T-helper 17 cell (primary cell): ENCODE measurements at regions not wholly inside any gene's neighbourhood (a gene's known extent, or its start where the extent isn't known, plus 50 kb on each side); places are given as distances from the start of the nearest gene placed in this dataset.

Source experiments
- ATAC-seq: fragments of 150-1000 bp; cut with Tn5 transposase; 2 replicates; pipeline ENCODE4 v1.10.0; 2021; ENCODE audit warnings: mild to moderate bottlenecking, moderate library complexity
- DNase-seq, 3 donors: peaks; one replicate each; pipeline versions ENCODE4 v3.0.0 to v3.0.0-alpha.2; 2020 to 2021
- H3K9me3 ChIP-seq: one replicate; pipeline ENCODE4 v1.7.0; 2013; ENCODE audit warnings: low read length, mild to moderate bottlenecking; ENCODE audit not compliant: control insufficient read depth, poor library complexity, severe bottlenecking
- H3K27ac Mint-ChIP-seq: one replicate; pipeline ENCODE4 v1.8.0; 2022; ENCODE audit warnings: mild to moderate bottlenecking, moderate library complexity, mixed read lengths
- H3K27me3 Mint-ChIP-seq: one replicate; pipeline ENCODE4 v1.8.0; 2022; ENCODE audit warnings: mixed read lengths
- H3K36me3 Mint-ChIP-seq: one replicate; pipeline ENCODE4 v1.8.0; 2022; ENCODE audit warnings: low read depth, mixed read lengths
- H3K4me1 Mint-ChIP-seq: one replicate; pipeline ENCODE4 v1.8.0; 2022; ENCODE audit warnings: mild to moderate bottlenecking, mixed read lengths
- H3K4me3 Mint-ChIP-seq: one replicate; pipeline ENCODE4 v1.8.0; 2022; ENCODE audit warnings: mild to moderate bottlenecking, moderate library complexity, mixed read lengths

GRCh38 chr22:22710719-22711531 lies 66.5 kb downstream of the GGTLC2 start:
- H3K27me3 Mint-ChIP-seq, result peaks cover 13% of the 10 kb centered on the region
- peak overlapping the region; percentile 25 for H3K4me3 Mint-ChIP-seq
- H3K27ac Mint-ChIP-seq, result peak overlapping the region; percentile 59
- H3K4me1 Mint-ChIP-seq, result peaks cover 2% of the 10 kb centered on the region
- ATAC-seq, result peak; percentile 69
- H3K9me3 ChIP-seq, result no peaks in the 10 kb centered on the region
- no peaks in the 10 kb centered on the region for H3K36me3 Mint-ChIP-seq
- peak; percentile 56 to 75 (median 67) for DNase-seq

GRCh38 chr22:22711532-22711913 lies 67.1 kb downstream of the GGTLC2 start:
- Mint-ChIP-seq H3K27ac (no peak overlapping the region), H3K4me1 (peaks cover 2% of the 10 kb centered on the region), H3K27me3 (peaks cover 13% of the 10 kb centered on the region), H3K36me3 (no peaks in the 10 kb centered on the region), H3K4me3 (no peak overlapping the region)
- no peak for DNase-seq
- ATAC-seq, result no peak
- no peaks in the 10 kb centered on the region for H3K9me3 ChIP-seq

- Mint-ChIP-seq H3K4me3 (no peak overlapping the region), H3K27me3 (peaks cover 18% of the 10 kb centered on the region)
Observed at GRCh38 chr22:22712092-22712658, 67.8 kb downstream of the GGTLC2 start.

GRCh38 chr22:22712666-22713365 lies 68.4 kb downstream of the GGTLC2 start:
- no peak for ATAC-seq
- no peak overlapping the region for H3K27ac Mint-ChIP-seq
- H3K4me1 Mint-ChIP-seq, result peaks cover 2% of the 10 kb centered on the region
- H3K9me3 ChIP-seq, result no peaks in the 10 kb centered on the region
- no peaks in the 10 kb centered on the region for H3K36me3 Mint-ChIP-seq
- no peak overlapping the region for H3K4me3 Mint-ChIP-seq
- no peak for DNase-seq
- H3K27me3 Mint-ChIP-seq, result peaks cover 24% of the 10 kb centered on the region

More at GRCh38 chr22:22712092-22712658, 67.8 kb downstream of the GGTLC2 start:
- DNase-seq, result no peak
- H3K9me3 ChIP-seq, result no peaks in the 10 kb centered on the region
- Mint-ChIP-seq H3K36me3 (no peaks in the 10 kb centered on the region), H3K4me1 (peaks cover 2% of the 10 kb centered on the region), H3K27ac (no peak overlapping the region)
- ATAC-seq, result no peak

GRCh38 chr22:22713416-22713815 lies 69.0 kb downstream of the GGTLC2 start:
- H3K9me3 ChIP-seq, result no peaks in the 10 kb centered on the region
- Mint-ChIP-seq H3K4me1 (peaks cover 2% of the 10 kb centered on the region), H3K27me3 (peaks cover 28% of the 10 kb centered on the region), H3K36me3 (no peaks in the 10 kb centered on the region), H3K4me3 (no peak overlapping the region), H3K27ac (no peak overlapping the region)
- DNase-seq (no peak), ATAC-seq (no peak)

DNA sequence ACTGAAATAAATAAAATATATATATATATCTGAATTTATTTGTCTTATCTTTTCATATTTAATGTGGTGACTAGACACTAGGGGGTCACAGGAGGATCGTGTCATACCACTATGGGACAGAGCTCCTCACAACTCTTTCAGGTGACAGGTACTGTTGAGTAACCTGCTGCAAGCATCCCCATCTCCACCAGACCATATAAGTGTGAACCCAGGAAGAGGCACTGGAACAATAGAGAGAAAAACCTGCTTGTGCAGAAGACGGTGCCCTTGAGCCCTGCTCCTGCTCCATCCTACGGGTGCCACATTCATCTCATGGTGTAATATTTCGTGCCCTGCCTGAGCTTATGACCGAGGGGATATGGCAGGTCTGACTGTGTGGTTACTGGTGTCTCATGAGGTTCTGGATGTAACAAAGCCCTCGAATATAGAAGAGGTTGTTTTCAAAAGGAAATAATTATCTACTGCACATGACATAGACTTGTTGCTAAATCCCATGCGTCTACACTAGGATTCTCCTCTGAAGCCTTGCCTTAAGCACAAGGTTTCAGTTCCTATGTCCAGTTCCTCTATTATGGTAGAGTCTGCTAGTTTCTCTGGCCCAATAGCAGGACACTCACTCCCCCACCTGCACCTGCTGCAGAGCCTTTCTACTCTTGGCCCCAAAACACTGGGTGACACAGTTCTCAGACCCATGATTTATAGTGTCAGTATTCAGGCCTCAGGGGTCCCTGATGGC lies 70.4 kb downstream of the GGTLC2 start:
- H3K4me3 Mint-ChIP-seq, result no peak overlapping the region
- H3K4me1 Mint-ChIP-seq, result peaks cover 2% of the 10 kb centered on the region
- no peak overlapping the region for H3K27ac Mint-ChIP-seq
- no peaks in the 10 kb centered on the region for H3K9me3 ChIP-seq
- DNase-seq, result no peak
- no peaks in the 10 kb centered on the region for H3K36me3 Mint-ChIP-seq
- ATAC-seq, result peak; percentile 46
- H3K27me3 Mint-ChIP-seq, result peaks cover 28% of the 10 kb centered on the region

GRCh38 chr22:22716136-22716665 lies 71.8 kb downstream of the GGTLC2 start:
- peaks cover 5% of the 10 kb centered on the region for H3K4me1 Mint-ChIP-seq
- H3K36me3 Mint-ChIP-seq, result no peaks in the 10 kb centered on the region
- ATAC-seq (no peak), DNase-seq (no peak)
- no peak overlapping the region for H3K27ac Mint-ChIP-seq
- no peak overlapping the region for H3K4me3 Mint-ChIP-seq
- H3K27me3 Mint-ChIP-seq, result peaks cover 20% of the 10 kb centered on the region
- no peaks in the 10 kb centered on the region for H3K9me3 ChIP-seq

- Mint-ChIP-seq H3K4me1 (peaks cover 5% of the 10 kb centered on the region), H3K27me3 (peaks cover 15% of the 10 kb centered on the region), H3K4me3 (no peak overlapping the region), H3K27ac (peak overlapping the region; percentile 8), H3K36me3 (no peaks in the 10 kb centered on the region)
- DNase-seq, result no peak
- no peak for ATAC-seq
- no peaks in the 10 kb centered on the region for H3K9me3 ChIP-seq
Observed at GRCh38 chr22:22717664-22718063, 73.2 kb downstream of the GGTLC2 start.

DNA sequence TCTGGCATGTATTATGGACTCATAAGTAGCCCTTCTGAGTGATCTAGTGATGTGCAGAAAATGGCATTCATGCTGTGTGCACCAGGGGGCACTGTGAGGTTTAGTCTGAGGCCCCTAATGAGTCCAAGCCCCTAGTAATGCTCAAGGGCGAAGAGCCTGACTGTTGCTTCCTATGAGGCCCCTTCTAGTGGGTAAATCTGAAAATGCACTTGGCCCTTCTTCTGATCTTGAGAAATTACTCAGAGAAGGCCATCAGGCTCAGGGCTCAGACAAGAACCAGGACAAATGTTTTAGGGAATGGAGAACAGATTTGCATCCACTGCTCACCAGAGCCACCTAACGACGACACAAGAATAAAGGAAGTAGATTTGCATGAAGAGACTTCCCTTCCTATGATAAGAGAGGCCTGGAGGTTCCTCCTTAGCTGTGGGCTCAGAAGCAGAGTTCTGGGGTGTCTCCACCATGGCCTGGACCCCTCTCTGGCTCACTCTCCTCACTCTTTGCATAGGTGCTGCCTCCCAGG lies 75.8 kb downstream of the GGTLC2 start:
- peaks cover 5% of the 10 kb centered on the region for H3K4me1 Mint-ChIP-seq
- H3K27me3 Mint-ChIP-seq, result peaks cover 15% of the 10 kb centered on the region
- DNase-seq, result no peak
- no peak overlapping the region for H3K4me3 Mint-ChIP-seq
- H3K9me3 ChIP-seq, result no peaks in the 10 kb centered on the region
- ATAC-seq, result peak; percentile 85
- H3K36me3 Mint-ChIP-seq, result no peaks in the 10 kb centered on the region
- H3K27ac Mint-ChIP-seq, result no peak overlapping the region

- no peaks in the 10 kb centered on the region for H3K9me3 ChIP-seq
- H3K4me3 Mint-ChIP-seq, result no peak overlapping the region
- no peak overlapping the region for H3K27ac Mint-ChIP-seq
- no peak for DNase-seq
- no peaks in the 10 kb centered on the region for H3K36me3 Mint-ChIP-seq
- peaks cover 15% of the 10 kb centered on the region for H3K27me3 Mint-ChIP-seq
- peak; percentile 69 for ATAC-seq
- peaks cover 5% of the 10 kb centered on the region for H3K4me1 Mint-ChIP-seq
Observed at GRCh38 chr22:22720724-22721261, 76.4 kb downstream of the GGTLC2 start.

GRCh38 chr22:22721681-22722354 lies 77.4 kb downstream of the GGTLC2 start:
- Mint-ChIP-seq H3K27ac (peak overlapping the region; percentile 32), H3K4me1 (peaks cover 5% of the 10 kb centered on the region), H3K27me3 (peaks cover 14% of the 10 kb centered on the region), H3K4me3 (no peak overlapping the region), H3K36me3 (no peaks in the 10 kb centered on the region)
- DNase-seq (no peak), ATAC-seq (no peak)
- no peaks in the 10 kb centered on the region for H3K9me3 ChIP-seq

- DNase-seq, result no peak
- Mint-ChIP-seq H3K4me3 (no peak overlapping the region), H3K27ac (no peak overlapping the region), H3K27me3 (peaks cover 30% of the 10 kb centered on the region), H3K36me3 (peaks cover 5% of the 10 kb centered on the region), H3K4me1 (peaks cover 8% of the 10 kb centered on the region)
- no peak for ATAC-seq
- H3K9me3 ChIP-seq, result no peaks in the 10 kb centered on the region
Observed at GRCh38 chr22:22728382-22728781, 84.0 kb downstream of the GGTLC2 start.
